Bronchial epithelial cell (primary cell): ENCODE measurements at regions not wholly inside any gene's neighbourhood (a gene's known extent, or its start where the extent isn't known, plus 50 kb on each side); places are given as distances from the start of the nearest gene placed in this dataset.

Source experiments
- DNase-seq: peaks from one replicate; pipeline ENCODE4 v3.0.0-alpha.2; 2010; ENCODE audit warnings: low read depth
- FAIRE-seq: peaks from 2 replicates; lab custom pipeline; 2011; peaks lifted over from hg19 to GRCh38; lab: Jason Lieb, UNC
- H3K27me3 ChIP-seq: 2 replicates; pipeline ENCODE4 v1.5.1; 2011; ENCODE audit warnings: low read length; ENCODE audit not compliant: control insufficient read depth, insufficient read depth
- H3K36me3 ChIP-seq: 2 replicates; pipeline ENCODE4 v1.5.1; 2011; ENCODE audit warnings: low read length; ENCODE audit not compliant: control insufficient read depth, insufficient read depth
- H3K4me3 ChIP-seq: 2 replicates; pipeline ENCODE4 v1.5.1; 2011; ENCODE audit warnings: mild to moderate bottlenecking, low read depth, low read length, control low read depth
- TF ChIP-seq, protein P1 (sequence below): IDR thresholded peaks from 2 replicates; pipeline ENCODE4 v1.5.1; 2011; ENCODE audit warnings: mild to moderate bottlenecking, moderate library complexity, low read length, control low read depth, inconsistent platforms; ENCODE audit not compliant: insufficient read depth, severe bottlenecking

DNA sequence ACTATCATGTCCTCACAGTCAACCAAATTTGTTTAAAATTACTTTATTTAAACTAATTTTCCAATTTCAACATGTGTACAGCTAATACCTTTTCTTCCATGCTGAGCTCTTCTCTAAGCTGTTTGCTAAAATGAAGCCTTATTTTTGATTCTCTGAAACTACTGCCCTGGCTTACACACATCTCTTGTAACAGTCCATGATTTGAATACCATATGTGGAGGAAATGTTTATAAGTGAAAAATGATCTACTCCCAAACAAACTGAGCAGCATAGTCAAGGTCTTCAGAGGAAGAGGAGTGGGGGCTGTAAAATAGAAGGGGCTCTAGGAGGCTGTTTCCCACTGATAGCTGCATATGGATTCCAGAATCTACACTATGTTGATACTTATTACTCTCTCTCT lies 188.7 kb downstream of the ANKRD50 start:
- FAIRE-seq (no peak), DNase-seq (no peak)
- H3K4me3 ChIP-seq: no peak overlapping the region
- TF ChIP-seq, protein P1, sequence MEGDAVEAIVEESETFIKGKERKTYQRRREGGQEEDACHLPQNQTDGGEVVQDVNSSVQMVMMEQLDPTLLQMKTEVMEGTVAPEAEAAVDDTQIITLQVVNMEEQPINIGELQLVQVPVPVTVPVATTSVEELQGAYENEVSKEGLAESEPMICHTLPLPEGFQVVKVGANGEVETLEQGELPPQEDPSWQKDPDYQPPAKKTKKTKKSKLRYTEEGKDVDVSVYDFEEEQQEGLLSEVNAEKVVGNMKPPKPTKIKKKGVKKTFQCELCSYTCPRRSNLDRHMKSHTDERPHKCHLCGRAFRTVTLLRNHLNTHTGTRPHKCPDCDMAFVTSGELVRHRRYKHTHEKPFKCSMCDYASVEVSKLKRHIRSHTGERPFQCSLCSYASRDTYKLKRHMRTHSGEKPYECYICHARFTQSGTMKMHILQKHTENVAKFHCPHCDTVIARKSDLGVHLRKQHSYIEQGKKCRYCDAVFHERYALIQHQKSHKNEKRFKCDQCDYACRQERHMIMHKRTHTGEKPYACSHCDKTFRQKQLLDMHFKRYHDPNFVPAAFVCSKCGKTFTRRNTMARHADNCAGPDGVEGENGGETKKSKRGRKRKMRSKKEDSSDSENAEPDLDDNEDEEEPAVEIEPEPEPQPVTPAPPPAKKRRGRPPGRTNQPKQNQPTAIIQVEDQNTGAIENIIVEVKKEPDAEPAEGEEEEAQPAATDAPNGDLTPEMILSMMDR: no peak
- no peaks in the 10 kb centered on the region for H3K36me3 ChIP-seq
- no peaks in the 10 kb centered on the region for H3K27me3 ChIP-seq

DNA sequence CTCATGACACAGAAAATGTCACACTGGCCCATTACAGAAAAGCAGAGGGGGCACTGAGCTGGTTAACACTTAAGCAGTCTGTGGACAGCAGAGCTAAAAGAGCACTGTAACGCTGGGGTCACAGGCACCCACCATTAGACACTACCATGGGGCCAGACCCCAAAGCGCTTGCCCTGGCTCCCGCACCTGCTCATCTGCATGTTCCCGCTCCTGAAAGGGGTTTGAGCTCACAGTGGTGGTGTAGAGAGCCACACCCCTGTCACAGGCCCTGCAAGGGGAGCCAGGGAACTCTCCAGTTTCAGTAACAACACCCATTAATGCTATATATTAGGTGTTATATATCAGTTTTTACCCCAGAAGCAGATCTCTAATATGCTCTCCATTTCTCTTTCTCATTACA lies 187.0 kb downstream of the ANKRD50 start:
- Histone ChIP-seq H3K27me3 (no peaks in the 10 kb centered on the region), H3K36me3 (no peaks in the 10 kb centered on the region), H3K4me3 (no peak overlapping the region)
- no peak for DNase-seq
- TF ChIP-seq, protein P1: no peak
- no peak for FAIRE-seq

GRCh38 chr4:124526331-124526730 lies 186.2 kb downstream of the ANKRD50 start:
- FAIRE-seq (no peak), DNase-seq (no peak)
- H3K36me3 ChIP-seq: no peaks in the 10 kb centered on the region
- TF ChIP-seq, protein P1: no peak
- no peaks in the 10 kb centered on the region for H3K27me3 ChIP-seq
- no peak overlapping the region for H3K4me3 ChIP-seq

GRCh38 chr4:124526769-124527168 lies 185.8 kb downstream of the ANKRD50 start:
- TF ChIP-seq, protein P1: no peak
- Histone ChIP-seq H3K27me3 (no peaks in the 10 kb centered on the region), H3K4me3 (no peak overlapping the region), H3K36me3 (no peaks in the 10 kb centered on the region)
- no peak for DNase-seq
- FAIRE-seq: no peak

GRCh38 chr4:124527364-124527763 lies 185.2 kb downstream of the ANKRD50 start:
- FAIRE-seq: no peak
- Histone ChIP-seq H3K36me3 (no peaks in the 10 kb centered on the region), H3K4me3 (no peak overlapping the region), H3K27me3 (no peaks in the 10 kb centered on the region)
- DNase-seq: no peak
- TF ChIP-seq, protein P1: no peak

GRCh38 chr4:124529131-124529530 lies 183.4 kb downstream of the ANKRD50 start:
- Histone ChIP-seq H3K36me3 (no peaks in the 10 kb centered on the region), H3K4me3 (no peak overlapping the region), H3K27me3 (no peaks in the 10 kb centered on the region)
- no peak for DNase-seq
- FAIRE-seq: no peak
- TF ChIP-seq, protein P1: no peak
